ENCODE measurements at regions not wholly inside any gene's neighbourhood (a gene's known extent, or its start where the extent isn't known, plus 50 kb on each side); places are given as distances from the start of the nearest gene placed in this dataset.

DNA sequence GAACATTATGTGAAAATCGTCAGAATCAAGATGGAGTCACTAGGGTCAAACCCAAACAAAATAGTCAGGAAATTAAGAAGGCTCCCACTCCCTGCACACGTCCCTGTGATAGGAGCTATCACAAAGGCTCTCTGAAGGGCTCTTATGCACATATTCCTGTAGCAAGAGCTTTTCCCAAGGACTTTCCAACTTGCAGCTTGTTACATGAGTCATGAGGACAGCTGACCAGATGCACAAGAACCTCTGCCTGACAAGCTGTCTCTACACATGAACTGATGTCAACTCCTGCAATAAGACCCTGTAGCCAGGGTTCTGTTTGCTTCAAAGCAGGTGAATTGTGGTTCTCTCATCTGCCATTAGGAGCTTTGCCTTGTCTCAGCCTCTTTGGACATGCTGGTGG is 122.4 kb downstream of the OLFM1 start:
- DNase-seq, result no peak
- H3K36me3 ChIP-seq (replicated peaks; ENCODE audit: control insufficient read depth, insufficient read depth, low read length), result no peaks in the 10 kb centered on the region

DNA sequence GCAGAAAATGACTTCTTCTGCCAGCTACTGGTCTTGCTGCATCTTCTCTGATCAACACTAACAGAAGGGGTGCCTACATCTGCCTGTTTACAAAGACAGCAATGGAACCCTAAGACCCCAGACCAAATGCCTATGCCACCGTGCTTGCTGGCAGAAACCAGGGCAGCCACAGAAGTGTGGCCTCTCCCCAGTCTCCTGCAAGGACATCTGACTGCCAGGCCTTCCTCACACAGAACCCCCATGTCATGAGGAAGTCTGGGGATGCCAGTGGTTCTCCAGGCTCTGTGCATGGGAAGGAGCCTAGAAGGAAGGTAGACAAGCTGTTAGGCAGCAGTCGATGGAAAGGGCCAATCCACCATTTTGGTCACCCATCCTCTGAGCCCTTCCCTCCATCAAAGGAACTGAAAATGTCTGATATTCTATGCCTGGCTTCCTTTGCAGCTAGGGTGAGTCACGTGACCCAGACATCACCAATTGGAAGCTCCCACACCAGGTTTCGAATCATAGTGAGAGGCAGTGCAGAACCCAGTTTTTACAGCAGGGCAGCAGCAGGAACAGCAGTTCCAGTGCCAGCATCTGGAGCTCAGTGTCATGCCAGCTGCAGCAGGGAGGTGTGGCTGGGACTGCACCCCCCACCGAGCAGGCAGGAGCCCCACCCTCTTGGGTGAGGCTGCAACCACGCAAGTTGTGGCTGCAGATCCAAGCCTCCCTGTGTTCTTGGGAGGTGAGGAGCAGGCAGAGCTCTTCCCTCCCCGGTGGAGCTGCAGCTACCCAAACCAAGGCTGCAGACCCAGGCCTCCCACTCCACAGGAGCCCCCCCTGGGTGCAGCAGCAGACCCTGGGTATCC is 123.4 kb downstream of the OLFM1 start:
- Histone ChIP-seq H3K27me3 (ENCODE audit: control insufficient read depth, insufficient read depth, low read length) (no peaks in the 10 kb centered on the region), H3K4me3 (ENCODE audit: insufficient read depth, low read depth, low read length) (no peak overlapping the region), H3K36me3 (replicated peaks; ENCODE audit: control insufficient read depth, insufficient read depth, low read length) (no peaks in the 10 kb centered on the region)
- DNase-seq, result peak; percentile 21

More for the DNA sequence above, 122.4 kb downstream of the OLFM1 start:
- no peaks in the 10 kb centered on the region for H3K27me3 ChIP-seq (ENCODE audit: control insufficient read depth, insufficient read depth, low read length)
- H3K4me3 ChIP-seq (ENCODE audit: insufficient read depth, low read depth, low read length), result no peak overlapping the region

DNA sequence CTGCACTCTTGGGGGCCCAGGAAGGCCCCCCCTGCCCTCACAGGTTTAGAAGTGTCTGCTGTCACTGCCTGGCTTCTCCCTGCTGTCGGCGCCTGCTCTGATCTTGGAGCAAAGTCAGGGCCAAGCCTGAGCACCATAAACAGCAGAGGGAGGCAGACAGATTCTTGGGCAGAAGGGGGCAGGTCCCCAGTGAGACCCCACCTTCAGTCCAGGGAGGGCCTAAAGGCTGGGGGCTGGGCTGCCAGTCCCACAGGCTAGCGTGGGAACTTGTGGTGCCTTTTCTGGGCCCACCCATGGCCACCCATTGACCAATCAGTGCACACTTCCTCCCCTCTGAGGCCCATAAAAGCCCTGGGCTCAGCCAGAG is 124.0 kb downstream of the OLFM1 start:
- DNase-seq, result no peak
- Histone ChIP-seq H3K27me3 (ENCODE audit: control insufficient read depth, insufficient read depth, low read length) (no peaks in the 10 kb centered on the region), H3K4me3 (ENCODE audit: insufficient read depth, low read depth, low read length) (no peak overlapping the region)

DNA sequence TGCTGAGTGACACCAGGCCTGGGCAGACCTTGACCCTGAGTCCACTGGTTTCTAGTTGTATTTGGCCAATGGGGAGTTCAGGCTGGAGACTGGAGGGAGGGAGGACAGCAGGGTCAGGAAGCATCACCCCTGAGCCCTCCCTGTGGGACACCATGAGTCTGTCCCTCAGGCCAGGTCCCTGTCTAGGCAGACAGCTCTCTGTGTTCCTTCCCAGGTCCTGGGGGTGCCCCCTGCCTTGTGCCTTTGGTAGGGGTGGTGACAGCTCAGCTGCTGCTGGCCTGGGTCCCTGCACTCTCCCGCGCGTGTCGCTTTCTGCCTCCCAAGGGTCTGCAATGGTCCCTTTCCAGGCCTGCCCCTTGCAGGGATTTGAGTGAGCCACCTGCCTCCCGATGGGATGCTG is 125.5 kb downstream of the OLFM1 start:
- Histone ChIP-seq H3K36me3 (replicated peaks; ENCODE audit: control insufficient read depth, insufficient read depth, low read length) (no peaks in the 10 kb centered on the region), H3K27me3 (ENCODE audit: control insufficient read depth, insufficient read depth, low read length) (no peaks in the 10 kb centered on the region)
- no peak for DNase-seq

More for the DNA sequence above, 124.0 kb downstream of the OLFM1 start:
- H3K36me3 ChIP-seq (replicated peaks; ENCODE audit: control insufficient read depth, insufficient read depth, low read length), result no peaks in the 10 kb centered on the region

DNA sequence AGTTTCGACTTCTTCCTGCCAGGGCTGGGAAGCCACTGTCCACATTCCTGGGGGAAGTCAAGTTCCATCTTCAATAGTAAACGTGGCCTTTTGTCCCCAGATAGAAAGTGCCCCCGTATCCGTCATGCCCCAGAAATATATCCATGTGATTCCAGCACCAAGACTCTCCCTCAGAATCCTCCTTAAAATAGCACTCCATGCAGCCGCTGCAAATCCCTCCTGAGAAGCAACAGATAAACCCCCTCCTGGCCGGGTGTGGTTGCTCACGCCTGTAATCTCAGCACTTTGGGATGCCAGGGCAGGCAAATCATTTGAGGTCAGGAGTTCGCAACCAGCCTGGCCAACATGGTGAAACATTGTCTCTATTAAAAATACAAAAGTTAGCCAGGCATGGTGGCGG is 126.1 kb downstream of the OLFM1 start:
- Histone ChIP-seq H3K4me3 (ENCODE audit: insufficient read depth, low read depth, low read length) (no peak overlapping the region), H3K27me3 (ENCODE audit: control insufficient read depth, insufficient read depth, low read length) (no peaks in the 10 kb centered on the region), H3K36me3 (replicated peaks; ENCODE audit: control insufficient read depth, insufficient read depth, low read length) (no peaks in the 10 kb centered on the region)
- peak; percentile 56 for DNase-seq

More for the DNA sequence above, 125.5 kb downstream of the OLFM1 start:
- H3K4me3 ChIP-seq (ENCODE audit: insufficient read depth, low read depth, low read length), result no peak overlapping the region

DNA sequence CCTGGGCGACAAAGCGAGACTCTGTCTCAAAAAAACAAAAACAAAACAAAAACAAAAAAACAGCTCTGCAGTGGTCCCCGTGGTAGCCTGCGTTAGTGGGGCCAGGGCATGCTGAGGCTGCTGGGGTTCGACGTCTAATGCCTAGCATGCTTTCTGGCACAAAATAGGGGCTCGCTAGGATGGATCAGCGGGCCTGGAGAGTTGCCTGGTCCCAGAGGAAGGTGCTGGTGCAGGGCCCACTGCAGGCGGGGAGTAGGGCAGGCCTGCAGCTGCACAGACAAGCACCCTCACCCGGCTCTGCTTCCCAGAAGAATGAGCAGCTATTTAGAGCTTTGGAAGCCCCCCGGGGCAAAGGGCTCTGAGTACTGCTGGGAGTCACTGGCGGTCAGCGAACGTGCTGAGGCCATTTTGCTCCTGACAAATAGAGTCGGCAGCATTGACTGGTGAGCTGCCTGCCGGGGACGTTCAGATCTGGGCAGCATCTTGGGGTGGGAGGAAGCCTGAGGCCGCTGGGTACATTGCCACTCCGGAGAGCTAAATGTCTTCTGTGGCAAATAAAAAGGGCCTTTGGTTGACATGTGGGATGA is 126.7 kb downstream of the OLFM1 start:
- Histone ChIP-seq H3K27me3 (ENCODE audit: control insufficient read depth, insufficient read depth, low read length) (no peaks in the 10 kb centered on the region), H3K36me3 (replicated peaks; ENCODE audit: control insufficient read depth, insufficient read depth, low read length) (no peaks in the 10 kb centered on the region), H3K4me3 (ENCODE audit: insufficient read depth, low read depth, low read length) (no peak overlapping the region)
- peak; percentile 68 for DNase-seq

DNA sequence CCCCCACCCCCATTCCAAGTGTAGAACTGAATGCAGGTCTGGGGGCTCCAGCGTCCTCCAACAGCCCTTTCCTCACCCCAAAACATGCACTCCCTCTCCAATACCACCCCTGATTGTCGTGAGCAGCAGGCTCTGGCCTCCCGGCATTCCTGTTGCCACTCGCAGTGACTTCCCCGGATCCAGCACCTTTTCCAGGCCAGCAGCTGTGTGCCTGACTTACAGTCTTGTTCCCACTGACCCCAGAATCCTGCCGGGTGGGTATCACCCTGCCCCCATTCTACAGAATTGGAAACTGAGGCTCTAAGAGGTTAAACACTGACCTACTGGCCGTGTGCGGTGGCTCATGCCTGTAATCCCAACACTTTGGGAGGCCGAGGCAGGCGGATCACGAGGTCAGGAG is 127.2 kb downstream of the OLFM1 start:
- H3K4me3 ChIP-seq (ENCODE audit: insufficient read depth, low read depth, low read length), result no peak overlapping the region
- peak; percentile 43 for DNase-seq
- no peaks in the 10 kb centered on the region for H3K36me3 ChIP-seq (replicated peaks; ENCODE audit: control insufficient read depth, insufficient read depth, low read length)
- no peaks in the 10 kb centered on the region for H3K27me3 ChIP-seq (ENCODE audit: control insufficient read depth, insufficient read depth, low read length)

DNA sequence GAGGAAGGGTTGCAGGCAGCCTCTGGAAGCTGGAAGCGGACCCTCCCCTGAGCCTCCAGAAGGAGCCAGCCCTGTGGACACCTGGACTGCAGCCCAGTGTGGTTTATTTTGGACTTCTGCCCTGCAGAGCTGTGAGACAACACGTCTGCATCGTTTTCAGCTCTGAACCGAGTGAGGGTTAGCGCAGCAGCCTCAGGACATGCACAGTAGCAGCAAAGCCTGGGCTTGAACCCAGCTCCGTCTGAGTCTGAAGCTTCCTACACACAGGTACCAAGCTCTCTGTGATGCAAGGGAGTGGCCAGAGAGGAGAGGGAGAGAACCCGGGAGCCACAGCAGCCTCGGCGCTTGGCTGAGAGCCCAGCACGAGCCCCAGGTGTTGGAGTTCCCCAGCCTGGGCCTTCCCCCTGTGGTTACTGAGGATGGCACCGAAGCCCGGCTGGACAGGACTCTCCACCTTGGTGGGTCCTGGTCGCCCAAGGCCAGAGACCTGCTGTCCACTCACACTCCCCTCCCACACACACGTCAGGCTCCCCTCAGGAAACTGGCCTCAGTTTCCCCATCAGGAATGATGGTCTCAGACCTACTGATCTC is 128.2 kb downstream of the OLFM1 start:
- Histone ChIP-seq H3K4me3 (ENCODE audit: insufficient read depth, low read depth, low read length) (no peak overlapping the region), H3K27me3 (ENCODE audit: control insufficient read depth, insufficient read depth, low read length) (no peaks in the 10 kb centered on the region), H3K36me3 (replicated peaks; ENCODE audit: control insufficient read depth, insufficient read depth, low read length) (no peaks in the 10 kb centered on the region)
- DNase-seq, result no peak

DNA sequence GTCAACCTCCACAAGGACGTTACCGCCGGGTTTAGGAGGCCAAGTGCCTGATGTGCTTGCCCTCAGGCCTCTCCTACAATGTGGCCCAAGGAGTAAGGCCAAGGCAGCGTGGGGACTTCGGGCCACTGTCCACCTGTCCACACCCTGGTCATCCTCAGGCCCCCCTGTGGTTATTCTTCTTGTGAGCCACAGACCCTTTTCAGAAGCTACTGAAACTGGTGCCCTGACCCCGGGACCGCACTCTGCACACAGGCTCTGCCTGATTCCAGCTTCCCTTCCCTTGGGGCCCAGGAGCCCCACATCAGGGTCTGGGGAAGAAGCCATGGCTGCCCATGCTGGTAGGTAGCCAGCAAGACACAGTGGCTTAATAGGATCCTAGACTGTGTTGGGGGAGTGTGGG is 128.8 kb downstream of the OLFM1 start:
- DNase-seq, result peak; percentile 40
- Histone ChIP-seq H3K27me3 (ENCODE audit: control insufficient read depth, insufficient read depth, low read length) (no peaks in the 10 kb centered on the region), H3K36me3 (replicated peaks; ENCODE audit: control insufficient read depth, insufficient read depth, low read length) (no peaks in the 10 kb centered on the region), H3K4me3 (ENCODE audit: insufficient read depth, low read depth, low read length) (no peak overlapping the region)

DNA sequence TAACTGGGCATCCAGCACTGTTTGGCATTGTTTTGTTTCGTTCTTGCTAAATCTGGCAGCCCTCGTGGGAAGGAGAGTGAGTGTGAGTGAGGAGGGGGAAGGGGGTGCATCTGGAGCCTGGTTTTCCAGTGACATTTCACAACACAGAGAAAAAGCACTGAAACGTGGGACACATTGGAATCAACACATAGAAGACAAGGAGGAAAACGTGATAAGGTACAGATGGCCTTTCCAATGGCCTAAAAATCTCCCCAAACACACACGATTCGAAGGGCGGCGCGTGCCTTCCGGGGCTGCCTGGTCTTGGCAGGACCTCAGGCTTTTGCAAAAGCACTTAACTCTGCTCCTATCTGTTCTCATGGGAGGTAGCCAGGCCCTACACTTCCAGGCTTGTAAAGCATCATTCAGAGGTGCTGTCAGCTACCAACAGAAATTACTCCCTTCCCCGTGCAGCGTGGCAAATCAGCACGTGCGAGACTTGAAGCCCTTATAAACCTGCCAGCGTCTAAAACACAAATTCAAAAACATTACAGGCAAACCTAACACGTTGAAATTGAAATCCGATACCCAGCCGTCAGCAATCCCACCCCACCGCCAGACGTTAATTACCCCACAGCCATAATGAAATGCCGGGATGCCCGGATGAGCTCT is 129.4 kb downstream of the OLFM1 start:
- peak; percentile 69 for DNase-seq

DNA sequence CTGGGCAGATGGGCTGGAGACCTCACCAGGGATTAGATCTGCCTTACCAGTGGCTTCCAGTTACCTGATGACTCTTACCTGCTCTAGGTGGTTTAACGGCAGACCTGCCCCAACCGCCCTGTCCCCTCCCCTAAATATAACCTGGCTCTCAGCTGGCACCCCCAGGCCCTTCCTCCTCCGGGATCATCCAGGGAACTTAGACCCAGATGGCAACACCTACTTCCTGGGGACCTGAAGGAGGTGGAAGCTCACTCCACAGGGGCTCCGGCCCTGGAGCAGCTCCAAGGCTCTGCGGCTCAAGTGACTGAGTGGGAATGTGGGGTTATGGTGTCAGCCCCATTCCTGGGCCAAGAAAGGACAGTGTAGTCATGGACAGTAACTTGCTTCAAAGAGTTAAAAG is 130.4 kb downstream of the OLFM1 start:
- peak; percentile 61 for DNase-seq
- H3K4me3 ChIP-seq (ENCODE audit: insufficient read depth, low read depth, low read length), result no peak overlapping the region
- no peaks in the 10 kb centered on the region for H3K36me3 ChIP-seq (replicated peaks; ENCODE audit: control insufficient read depth, insufficient read depth, low read length)
- no peaks in the 10 kb centered on the region for H3K27me3 ChIP-seq (ENCODE audit: control insufficient read depth, insufficient read depth, low read length)

More for the DNA sequence above, 129.4 kb downstream of the OLFM1 start:
- no peaks in the 10 kb centered on the region for H3K27me3 ChIP-seq (ENCODE audit: control insufficient read depth, insufficient read depth, low read length)
- no peaks in the 10 kb centered on the region for H3K36me3 ChIP-seq (replicated peaks; ENCODE audit: control insufficient read depth, insufficient read depth, low read length)
- no peak overlapping the region for H3K4me3 ChIP-seq (ENCODE audit: insufficient read depth, low read depth, low read length)

DNA sequence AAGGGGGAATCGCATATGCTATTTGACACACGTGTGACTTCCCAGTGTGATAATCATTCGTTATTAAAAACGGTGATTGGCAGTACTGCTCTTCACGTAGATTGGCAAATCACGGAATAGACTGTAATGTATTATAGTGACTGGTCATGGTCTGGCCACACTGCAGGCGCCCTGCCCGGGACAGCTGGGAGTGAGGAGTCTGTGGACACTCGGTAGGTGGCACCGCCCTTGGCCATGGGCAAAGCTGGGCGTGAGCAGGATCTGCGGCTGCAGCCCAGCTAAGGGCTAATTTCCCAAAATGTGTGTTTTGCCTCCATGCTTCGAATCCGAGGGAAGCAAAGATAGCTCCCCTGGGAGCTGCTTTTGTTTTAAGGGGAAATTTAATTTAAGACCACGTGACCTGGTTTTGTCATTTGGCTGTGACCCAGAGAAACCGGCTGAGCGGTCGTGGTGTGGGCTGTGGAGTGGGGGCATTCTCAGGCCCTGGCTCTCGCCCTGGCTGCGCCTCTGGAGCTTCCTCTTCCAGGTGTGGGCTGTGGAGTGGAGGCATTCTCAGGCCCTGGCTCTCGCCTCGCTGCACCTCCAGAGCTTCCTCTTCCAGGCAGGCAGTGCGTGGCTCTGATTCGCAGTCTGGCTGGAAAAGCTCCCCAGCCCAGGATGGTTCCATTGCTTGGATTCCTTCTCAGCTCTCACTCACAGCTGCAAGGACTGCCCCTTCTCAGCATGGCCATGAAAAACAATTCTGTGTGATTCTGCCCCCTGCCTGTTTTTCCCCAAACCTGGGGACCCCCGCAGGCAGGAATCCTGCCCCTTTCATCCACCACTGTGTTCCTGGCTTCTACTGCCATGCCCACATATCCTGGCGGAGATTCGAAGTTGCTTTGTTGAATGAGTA is 131.1 kb downstream of the OLFM1 start:
- peak; percentile 88 for DNase-seq
- Histone ChIP-seq H3K27me3 (ENCODE audit: control insufficient read depth, insufficient read depth, low read length) (no peaks in the 10 kb centered on the region), H3K36me3 (replicated peaks; ENCODE audit: control insufficient read depth, insufficient read depth, low read length) (no peaks in the 10 kb centered on the region), H3K4me3 (ENCODE audit: insufficient read depth, low read depth, low read length) (no peak overlapping the region)

DNA sequence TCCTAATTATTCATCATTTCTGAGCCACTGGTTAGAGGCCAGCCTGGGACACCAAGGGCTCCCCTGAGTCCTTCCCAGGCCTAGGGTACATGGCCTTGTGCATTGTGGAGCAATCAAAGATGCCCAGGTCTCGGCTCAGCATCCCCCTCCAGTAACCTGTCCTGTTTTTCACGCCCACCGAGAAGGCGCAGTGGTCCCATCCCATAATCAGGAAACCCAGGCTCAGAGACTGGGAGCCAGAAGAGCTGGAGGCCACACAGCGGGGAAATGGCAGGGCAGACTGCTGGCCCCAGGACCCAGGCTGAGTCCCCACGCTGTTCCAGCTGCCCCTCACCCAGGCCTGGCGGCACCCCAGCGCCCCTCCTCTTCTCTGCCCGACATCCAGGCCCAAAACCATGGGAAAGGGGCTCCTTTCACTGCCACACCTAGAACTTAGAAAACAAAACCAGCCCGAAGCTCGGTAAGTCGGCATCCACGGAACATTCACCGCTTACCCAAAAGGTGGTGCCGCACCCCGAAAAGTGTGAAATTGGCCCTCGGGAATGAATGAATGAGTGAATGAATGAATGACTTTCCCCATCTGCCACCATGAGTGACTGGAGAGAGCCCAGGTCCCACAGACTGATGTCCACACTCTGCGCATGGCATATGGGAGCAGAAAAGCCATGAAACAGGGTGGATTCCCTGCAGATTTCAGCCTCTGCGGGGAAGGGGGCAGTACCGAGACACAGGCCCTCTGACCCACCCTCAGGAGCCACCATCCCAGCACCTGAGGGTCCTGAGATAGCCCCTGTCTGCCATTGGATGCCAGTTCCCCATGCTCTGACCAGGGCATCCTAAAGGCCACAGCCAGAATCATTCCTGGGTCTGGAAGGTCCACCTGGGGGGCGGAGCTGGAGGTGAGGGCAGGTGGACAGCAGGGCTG is 132.5 kb downstream of the OLFM1 start:
- Histone ChIP-seq H3K27me3 (ENCODE audit: control insufficient read depth, insufficient read depth, low read length) (no peaks in the 10 kb centered on the region), H3K4me3 (ENCODE audit: insufficient read depth, low read depth, low read length) (no peak overlapping the region), H3K36me3 (replicated peaks; ENCODE audit: control insufficient read depth, insufficient read depth, low read length) (no peaks in the 10 kb centered on the region)
- DNase-seq, result no peak

Data from H7 (cell line).